ENCODE measurements at regions not wholly inside any gene's neighbourhood (a gene's known extent, or its start where the extent isn't known, plus 50 kb on each side); places are given as distances from the start of the nearest gene placed in this dataset.
"Not testable (repeated sequence)": the region's sequence is repeated elsewhere in the genome, so short reads cannot be mapped to it uniquely, and the experiment has no call there.

DNA sequence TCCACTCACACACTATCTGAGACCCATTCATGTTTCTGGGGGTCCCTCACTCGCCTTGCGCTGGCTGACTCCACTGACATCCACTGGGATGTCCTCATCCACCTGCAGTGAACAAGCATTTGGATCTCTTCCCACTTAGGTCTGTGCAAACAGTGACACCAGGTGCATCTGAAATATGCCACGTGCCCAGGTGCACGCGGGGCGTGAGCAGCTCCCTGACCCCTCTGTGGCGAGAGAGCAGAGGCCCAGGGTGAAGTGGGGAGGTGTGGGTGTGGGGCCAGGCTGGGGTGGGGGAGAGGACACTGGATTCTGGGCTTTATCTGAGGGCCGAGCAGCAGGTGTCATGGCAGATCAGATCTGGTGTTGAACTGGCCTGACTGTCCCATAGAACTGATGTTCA, 85.4 kb upstream of the LPCAT1 start:
- TF ChIP-seq, protein P1, sequence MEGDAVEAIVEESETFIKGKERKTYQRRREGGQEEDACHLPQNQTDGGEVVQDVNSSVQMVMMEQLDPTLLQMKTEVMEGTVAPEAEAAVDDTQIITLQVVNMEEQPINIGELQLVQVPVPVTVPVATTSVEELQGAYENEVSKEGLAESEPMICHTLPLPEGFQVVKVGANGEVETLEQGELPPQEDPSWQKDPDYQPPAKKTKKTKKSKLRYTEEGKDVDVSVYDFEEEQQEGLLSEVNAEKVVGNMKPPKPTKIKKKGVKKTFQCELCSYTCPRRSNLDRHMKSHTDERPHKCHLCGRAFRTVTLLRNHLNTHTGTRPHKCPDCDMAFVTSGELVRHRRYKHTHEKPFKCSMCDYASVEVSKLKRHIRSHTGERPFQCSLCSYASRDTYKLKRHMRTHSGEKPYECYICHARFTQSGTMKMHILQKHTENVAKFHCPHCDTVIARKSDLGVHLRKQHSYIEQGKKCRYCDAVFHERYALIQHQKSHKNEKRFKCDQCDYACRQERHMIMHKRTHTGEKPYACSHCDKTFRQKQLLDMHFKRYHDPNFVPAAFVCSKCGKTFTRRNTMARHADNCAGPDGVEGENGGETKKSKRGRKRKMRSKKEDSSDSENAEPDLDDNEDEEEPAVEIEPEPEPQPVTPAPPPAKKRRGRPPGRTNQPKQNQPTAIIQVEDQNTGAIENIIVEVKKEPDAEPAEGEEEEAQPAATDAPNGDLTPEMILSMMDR (IDR thresholded peaks at IDR 0.05), result not testable (repeated sequence)
- not testable (repeated sequence) for TF ChIP-seq POLR2AphosphoS5 (IDR thresholded peaks at IDR 0.05; ENCODE audit: low read depth, low read length); REST (IDR thresholded peaks at IDR 0.05; ENCODE audit: insufficient read depth in 1 of 2, low read depth in 2 of 2, low read length in 1 of 2)

All from Panc1 (cell line).